Iris pigment epithelial cell (primary cell): ENCODE measurements at regions not wholly inside any gene's neighbourhood (a gene's known extent, or its start where the extent isn't known, plus 50 kb on each side); places are given as distances from the start of the nearest gene placed in this dataset.
A peak's percentile ranks its signal among the peaks of the same experiment; 100 is the strongest.

Experiments used
- DNase-seq: peaks from one replicate; pipeline ENCODE4 v3.0.0-alpha.2; 2011; ENCODE audit warnings: low read depth

GRCh38 chr5:30050056-30050815 lies 1143.2 kb upstream of the CDH6 start:
- DNase-seq: peak; percentile 34

- DNase-seq: no peak
Measured at GRCh38 chr5:30042677-30043076, 1150.8 kb upstream of the CDH6 start.

GRCh38 chr5:30041831-30042385 lies 1151.6 kb upstream of the CDH6 start:
- no peak for DNase-seq

GRCh38 chr5:30041291-30041690 lies 1152.2 kb upstream of the CDH6 start:
- DNase-seq: no peak

GRCh38 chr5:30040488-30041118 lies 1152.9 kb upstream of the CDH6 start:
- peak; percentile 70 for DNase-seq

- DNase-seq: no peak
Measured at GRCh38 chr5:30039379-30039778, 1154.1 kb upstream of the CDH6 start.

GRCh38 chr5:30034870-30035269 lies 1158.6 kb upstream of the CDH6 start:
- DNase-seq: no peak

- no peak for DNase-seq
Measured at GRCh38 chr5:30030101-30030500, 1163.4 kb upstream of the CDH6 start.

GRCh38 chr5:30001826-30002225 lies 1191.7 kb upstream of the CDH6 start:
- no peak for DNase-seq

- DNase-seq: no peak
Measured at GRCh38 chr5:30000231-30000630, 1193.3 kb upstream of the CDH6 start.

- DNase-seq: no peak
Measured at GRCh38 chr5:29995154-29995553, 1198.3 kb upstream of the CDH6 start.

- DNase-seq: no peak
Measured at GRCh38 chr5:29994519-29994918, 1199.0 kb upstream of the CDH6 start.

GRCh38 chr5:29993286-29993685 lies 1200.2 kb upstream of the CDH6 start:
- no peak for DNase-seq

- no peak for DNase-seq
Measured at GRCh38 chr5:29992248-29992647, 1201.2 kb upstream of the CDH6 start.

- DNase-seq: no peak
Measured at GRCh38 chr5:29990681-29991080, 1202.8 kb upstream of the CDH6 start.

GRCh38 chr5:29984156-29984540 lies 1209.3 kb upstream of the CDH6 start:
- DNase-seq: no peak

- no peak for DNase-seq
Measured at GRCh38 chr5:29983528-29984155, 1209.8 kb upstream of the CDH6 start.

GRCh38 chr5:29982457-29982856 lies 1211.0 kb upstream of the CDH6 start:
- DNase-seq: no peak

GRCh38 chr5:29972597-29972996 lies 1220.9 kb upstream of the CDH6 start:
- DNase-seq: no peak

GRCh38 chr5:29963956-29964355 lies 1229.5 kb upstream of the CDH6 start:
- peak; percentile 2 for DNase-seq

- no peak for DNase-seq
Measured at GRCh38 chr5:29960323-29960722, 1233.2 kb upstream of the CDH6 start.

GRCh38 chr5:29950416-29951145 lies 1242.9 kb upstream of the CDH6 start:
- no peak for DNase-seq
